Ovary (tissue), 3 donors: ENCODE measurements at regions not wholly inside any gene's neighbourhood (a gene's known extent, or its start where the extent isn't known, plus 50 kb on each side); places are given as distances from the start of the nearest gene placed in this dataset.

Experiments
- EP300 ChIP-seq: sonication (generic); formaldehyde crosslinking; IDR thresholded peaks from one replicate; pipeline ENCODE4 v1.6.1; 2017; ENCODE audit warnings: antibody characterized with exemption
- TF ChIP-seq, protein P1 (sequence below), 3 donors: fragments of 450-650 bp in 2 of 3; fragments of 200-600 bp in 1 of 3; IDR thresholded peaks; one replicate each; pipeline versions ENCODE4 v1.5.1 to v1.8.0; 2016 to 2022; ENCODE audit warnings: antibody characterized with exemption in 3 of 3, mild to moderate bottlenecking in 1 of 3
- donor health status: DM: no; HTN: no; CAD: no.

DNA sequence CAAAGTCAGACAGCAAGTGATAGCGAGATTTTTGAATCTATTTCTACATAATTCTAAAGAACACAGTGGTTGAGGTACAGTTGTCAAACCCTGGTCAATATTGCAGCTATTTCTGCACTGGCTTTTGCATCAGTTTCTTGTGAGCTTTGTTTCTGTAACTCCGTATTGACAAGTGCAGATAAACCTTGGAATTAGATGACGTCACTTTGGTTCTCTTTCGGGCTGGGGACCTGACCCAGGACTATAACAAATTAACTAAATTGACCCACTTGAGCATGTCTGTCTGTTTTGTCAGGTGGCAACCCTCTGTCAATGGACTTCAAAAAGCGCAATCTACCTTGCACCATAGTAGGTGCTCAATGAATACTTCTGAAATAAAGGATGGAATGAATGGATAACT, 418.4 kb upstream of the SGCD start:
- TF ChIP-seq, protein P1, sequence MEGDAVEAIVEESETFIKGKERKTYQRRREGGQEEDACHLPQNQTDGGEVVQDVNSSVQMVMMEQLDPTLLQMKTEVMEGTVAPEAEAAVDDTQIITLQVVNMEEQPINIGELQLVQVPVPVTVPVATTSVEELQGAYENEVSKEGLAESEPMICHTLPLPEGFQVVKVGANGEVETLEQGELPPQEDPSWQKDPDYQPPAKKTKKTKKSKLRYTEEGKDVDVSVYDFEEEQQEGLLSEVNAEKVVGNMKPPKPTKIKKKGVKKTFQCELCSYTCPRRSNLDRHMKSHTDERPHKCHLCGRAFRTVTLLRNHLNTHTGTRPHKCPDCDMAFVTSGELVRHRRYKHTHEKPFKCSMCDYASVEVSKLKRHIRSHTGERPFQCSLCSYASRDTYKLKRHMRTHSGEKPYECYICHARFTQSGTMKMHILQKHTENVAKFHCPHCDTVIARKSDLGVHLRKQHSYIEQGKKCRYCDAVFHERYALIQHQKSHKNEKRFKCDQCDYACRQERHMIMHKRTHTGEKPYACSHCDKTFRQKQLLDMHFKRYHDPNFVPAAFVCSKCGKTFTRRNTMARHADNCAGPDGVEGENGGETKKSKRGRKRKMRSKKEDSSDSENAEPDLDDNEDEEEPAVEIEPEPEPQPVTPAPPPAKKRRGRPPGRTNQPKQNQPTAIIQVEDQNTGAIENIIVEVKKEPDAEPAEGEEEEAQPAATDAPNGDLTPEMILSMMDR (IDR thresholded peaks at IDR 0.05) = no peak
- no peak for TF ChIP-seq EP300
